GM12891 (cell line): ENCODE measurements at regions not wholly inside any gene's neighbourhood (a gene's known extent, or its start where the extent isn't known, plus 50 kb on each side); places are given as distances from the start of the nearest gene placed in this dataset.

Experiments
- POLR2A ChIP-seq: IDR thresholded peaks from 2 replicates; pipeline ENCODE4 v1.6.1; 2011; ENCODE audit warnings: low read depth, low read length, control low read depth
- POLR2AphosphoS5 ChIP-seq: IDR thresholded peaks from 2 replicates; pipeline ENCODE4 v1.6.1; 2011; ENCODE audit warnings: low read depth, low read length, control low read depth
- POU2F2 ChIP-seq: IDR thresholded peaks from 2 replicates; pipeline ENCODE4 v1.6.1; 2011; ENCODE audit warnings: low read depth, mild to moderate bottlenecking, control low read depth, low read length, moderate library complexity
- SPI1 ChIP-seq: IDR thresholded peaks from 2 replicates; pipeline ENCODE4 v1.6.1; 2011; ENCODE audit warnings: low read depth, low read length, control low read depth
- TAF1 ChIP-seq: IDR thresholded peaks from 2 replicates; pipeline ENCODE4 v1.6.1; 2011; ENCODE audit warnings: low read depth, low read length, control low read depth

GRCh38 chr2:16244153-16244965, 304.0 kb downstream of the MYCN start:
- TF ChIP-seq POLR2A, result no peak
- no peak for TF ChIP-seq TAF1
- TF ChIP-seq SPI1, result no peak
- TF ChIP-seq POLR2AphosphoS5, result no peak
- no peak for TF ChIP-seq POU2F2
